ENCODE measurements at regions not wholly inside any gene's neighbourhood (a gene's known extent, or its start where the extent isn't known, plus 50 kb on each side); places are given as distances from the start of the nearest gene placed in this dataset.

DNA sequence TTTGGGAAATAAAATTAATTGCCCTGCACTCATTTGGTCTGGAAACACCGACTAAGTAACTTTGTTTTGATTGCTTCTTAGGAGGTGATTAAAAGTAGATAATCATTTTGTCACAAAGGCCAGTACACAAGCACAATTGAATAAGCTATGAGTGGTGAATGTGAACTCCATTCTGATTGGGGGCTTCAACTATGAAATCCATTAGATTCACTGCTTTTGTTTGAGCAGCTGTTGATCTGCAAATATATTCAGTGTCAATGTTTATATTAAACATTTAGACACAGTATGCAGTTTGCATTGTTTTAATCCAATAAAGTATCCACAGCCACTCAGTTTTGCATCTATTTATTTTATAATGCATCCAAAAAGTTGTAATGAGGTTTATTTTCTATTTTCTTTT is 817.5 kb downstream of the CDH11 start:
- H3K27me3 Mint-ChIP-seq (ENCODE audit: insufficient read depth, unreplicated experiment): no peaks in the 10 kb centered on the region
- Histone ChIP-seq H3K27me3 (replicated peaks; ENCODE audit: control insufficient read depth, insufficient read depth, low read length) (no peaks in the 10 kb centered on the region), H3K36me3 (ENCODE audit: control insufficient read depth, insufficient read depth, low read length) (no peaks in the 10 kb centered on the region), H3K4me3 (ENCODE audit: low read depth, low read length) (no peak overlapping the region), H3K4me1 (no peaks in the 10 kb centered on the region), H3K9me3 (no peaks in the 10 kb centered on the region)
- intact Hi-C loops (cut with micrococcal nuclease; ENCODE audit: unreplicated experiment): no loop called here
- no TSS peak for BruUV-seq (replicated peaks)
- ChIA-PET POLR2A (no interaction called here), CTCF (no interaction called here)
- TF ChIP-seq, protein P1, sequence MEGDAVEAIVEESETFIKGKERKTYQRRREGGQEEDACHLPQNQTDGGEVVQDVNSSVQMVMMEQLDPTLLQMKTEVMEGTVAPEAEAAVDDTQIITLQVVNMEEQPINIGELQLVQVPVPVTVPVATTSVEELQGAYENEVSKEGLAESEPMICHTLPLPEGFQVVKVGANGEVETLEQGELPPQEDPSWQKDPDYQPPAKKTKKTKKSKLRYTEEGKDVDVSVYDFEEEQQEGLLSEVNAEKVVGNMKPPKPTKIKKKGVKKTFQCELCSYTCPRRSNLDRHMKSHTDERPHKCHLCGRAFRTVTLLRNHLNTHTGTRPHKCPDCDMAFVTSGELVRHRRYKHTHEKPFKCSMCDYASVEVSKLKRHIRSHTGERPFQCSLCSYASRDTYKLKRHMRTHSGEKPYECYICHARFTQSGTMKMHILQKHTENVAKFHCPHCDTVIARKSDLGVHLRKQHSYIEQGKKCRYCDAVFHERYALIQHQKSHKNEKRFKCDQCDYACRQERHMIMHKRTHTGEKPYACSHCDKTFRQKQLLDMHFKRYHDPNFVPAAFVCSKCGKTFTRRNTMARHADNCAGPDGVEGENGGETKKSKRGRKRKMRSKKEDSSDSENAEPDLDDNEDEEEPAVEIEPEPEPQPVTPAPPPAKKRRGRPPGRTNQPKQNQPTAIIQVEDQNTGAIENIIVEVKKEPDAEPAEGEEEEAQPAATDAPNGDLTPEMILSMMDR (IDR thresholded peaks at IDR 0.05; ENCODE audit: insufficient read depth in 1 of 2, low read depth in 1 of 2, low read length in 1 of 2, severe bottlenecking in 1 of 2, unreplicated experiment in 1 of 2): no peak
- no peaks in the 10 kb centered on the region for H3K4me1 Mint-ChIP-seq (ENCODE audit: low read depth, unreplicated experiment)
- no peak for DNase-seq
- H3K36me3 Mint-ChIP-seq (ENCODE audit: insufficient read depth, unreplicated experiment): no peaks in the 10 kb centered on the region
- H3K9me3 Mint-ChIP-seq (ENCODE audit: unreplicated experiment): peaks cover under 1% of the 10 kb centered on the region
- no peak overlapping the region for H3K4me3 Mint-ChIP-seq (ENCODE audit: unreplicated experiment)
- H3K27ac Mint-ChIP-seq (ENCODE audit: unreplicated experiment): no peak overlapping the region

DNA sequence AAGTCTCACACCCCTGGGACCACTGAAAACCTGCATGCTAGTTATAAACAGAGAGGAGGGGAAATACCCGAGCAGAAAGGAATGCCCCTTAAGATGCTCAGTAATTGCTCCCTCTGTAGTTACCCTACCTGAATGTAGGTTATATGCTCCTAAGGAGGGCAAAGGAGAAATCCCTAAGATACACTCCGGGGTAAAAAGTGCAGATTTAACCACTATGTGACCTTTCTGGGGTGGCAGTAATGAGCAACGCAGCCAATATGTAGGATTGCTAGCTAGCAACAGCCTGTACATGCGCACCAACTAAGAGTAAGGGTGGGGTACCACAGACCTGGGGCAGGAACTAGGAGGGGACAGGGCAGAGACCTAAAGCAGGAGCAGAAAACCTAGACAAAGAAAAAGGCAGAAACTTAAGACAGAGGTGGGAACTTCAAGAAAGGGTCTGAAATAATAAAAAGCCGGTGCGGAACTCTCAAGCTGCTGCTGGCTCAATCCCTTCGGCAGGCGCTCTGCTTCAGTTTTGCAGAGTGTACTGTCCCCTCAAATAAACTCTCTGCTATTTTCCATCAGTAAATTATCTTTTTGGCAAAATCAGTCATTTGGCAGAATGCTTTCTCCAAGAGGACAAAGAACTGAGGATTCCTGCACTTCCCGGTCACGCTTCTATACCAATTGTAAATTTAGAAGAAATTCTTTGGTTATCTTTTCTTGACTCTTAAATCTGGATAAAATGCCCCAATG is 823.8 kb downstream of the CDH11 start:
- H3K27ac Mint-ChIP-seq (ENCODE audit: unreplicated experiment): no peak overlapping the region
- CTCF ChIA-PET: no interaction called here
- no TSS peak for BruUV-seq (replicated peaks)

DNA sequence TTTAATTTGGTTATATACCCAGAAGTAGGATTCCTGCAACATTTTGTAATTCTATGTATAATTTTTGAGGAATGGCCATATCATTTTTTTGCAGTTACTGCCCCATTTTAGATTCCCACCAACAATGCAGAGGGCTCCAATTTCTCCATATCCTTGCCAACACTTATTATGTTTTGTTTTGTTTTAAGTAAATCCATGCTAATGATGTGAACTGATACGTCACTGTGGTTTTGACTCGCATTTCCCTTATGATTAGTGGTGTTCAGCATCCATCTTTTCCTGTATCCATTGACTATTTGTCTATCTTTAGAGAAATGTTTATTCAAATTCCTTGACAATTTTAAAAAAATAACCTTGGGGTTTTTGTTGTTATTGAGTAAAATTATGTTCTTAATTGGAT is 826.4 kb downstream of the CDH11 start:
- Mint-ChIP-seq H3K27me3 (ENCODE audit: insufficient read depth, unreplicated experiment) (no peaks in the 10 kb centered on the region), H3K27ac (ENCODE audit: unreplicated experiment) (no peak overlapping the region), H3K4me1 (ENCODE audit: low read depth, unreplicated experiment) (no peaks in the 10 kb centered on the region), H3K9me3 (ENCODE audit: unreplicated experiment) (no peaks in the 10 kb centered on the region), H3K36me3 (ENCODE audit: insufficient read depth, unreplicated experiment) (no peaks in the 10 kb centered on the region), H3K4me3 (ENCODE audit: unreplicated experiment) (no peak overlapping the region)
- ChIA-PET CTCF (no interaction called here), POLR2A (no interaction called here)
- no peak overlapping the region for H3K4me3 ChIP-seq (ENCODE audit: low read depth, low read length)
- no TSS peak for BruUV-seq (replicated peaks)
- intact Hi-C loops (cut with micrococcal nuclease; ENCODE audit: unreplicated experiment): no loop called here
- H3K36me3 ChIP-seq (ENCODE audit: control insufficient read depth, insufficient read depth, low read length): no peaks in the 10 kb centered on the region
- no peaks in the 10 kb centered on the region for H3K27me3 ChIP-seq (replicated peaks; ENCODE audit: control insufficient read depth, insufficient read depth, low read length)
- DNase-seq: no peak
- no peaks in the 10 kb centered on the region for H3K9me3 ChIP-seq
- no peaks in the 10 kb centered on the region for H3K4me1 ChIP-seq
- TF ChIP-seq, protein P1 (IDR thresholded peaks at IDR 0.05; ENCODE audit: insufficient read depth in 1 of 2, low read depth in 1 of 2, low read length in 1 of 2, severe bottlenecking in 1 of 2, unreplicated experiment in 1 of 2): no peak

More for the DNA sequence above, 823.8 kb downstream of the CDH11 start:
- H3K4me1 Mint-ChIP-seq (ENCODE audit: low read depth, unreplicated experiment): no peaks in the 10 kb centered on the region
- intact Hi-C loops (cut with micrococcal nuclease; ENCODE audit: unreplicated experiment): no loop called here
- H3K4me3 Mint-ChIP-seq (ENCODE audit: unreplicated experiment): no peak overlapping the region
- POLR2A ChIA-PET: no interaction called here
- Histone ChIP-seq H3K4me1 (no peaks in the 10 kb centered on the region), H3K36me3 (ENCODE audit: control insufficient read depth, insufficient read depth, low read length) (no peaks in the 10 kb centered on the region), H3K9me3 (no peaks in the 10 kb centered on the region), H3K4me3 (ENCODE audit: low read depth, low read length) (no peak overlapping the region), H3K27me3 (replicated peaks; ENCODE audit: control insufficient read depth, insufficient read depth, low read length) (no peaks in the 10 kb centered on the region)
- no peaks in the 10 kb centered on the region for H3K36me3 Mint-ChIP-seq (ENCODE audit: insufficient read depth, unreplicated experiment)
- DNase-seq: no peak
- TF ChIP-seq, protein P1 (IDR thresholded peaks at IDR 0.05; ENCODE audit: insufficient read depth in 1 of 2, low read depth in 1 of 2, low read length in 1 of 2, severe bottlenecking in 1 of 2, unreplicated experiment in 1 of 2): no peak
- H3K27me3 Mint-ChIP-seq (ENCODE audit: insufficient read depth, unreplicated experiment): no peaks in the 10 kb centered on the region
- no peaks in the 10 kb centered on the region for H3K9me3 Mint-ChIP-seq (ENCODE audit: unreplicated experiment)
